ENCODE measurements at regions not wholly inside any gene's neighbourhood (a gene's known extent, or its start where the extent isn't known, plus 50 kb on each side); places are given as distances from the start of the nearest gene placed in this dataset.

GRCh38 chr6:66198062-66198624 lies 491.1 kb upstream of the EYS start:
- TF ChIP-seq YY1 (IDR thresholded peaks at IDR 0.05; ENCODE audit: borderline replicate concordance in 1 of 3, control insufficient read depth in 1 of 3, extremely low read depth in 1 of 3, insufficient read depth in 3 of 3, insufficient read length in 1 of 3, insufficient replicate concordance in 2 of 3, low read depth in 1 of 3, low read length in 2 of 3) (no peak), KAT7 (CRISPR knock-in tag; IDR thresholded peaks at IDR 0.05; ENCODE audit: borderline replicate concordance) (no peak), FOXM1 (IDR thresholded peaks at IDR 0.05; ENCODE audit: low read depth) (no peak), FOXM1 (CRISPR knock-in tag; IDR thresholded peaks at IDR 0.05; ENCODE audit: low read depth) (no peak), MAFK (IDR thresholded peaks at IDR 0.05; ENCODE audit: low read length) (no peak), BRCA1 (IDR thresholded peaks at IDR 0.05) (no peak), BRCA1 (CRISPR knock-in tag; IDR thresholded peaks at IDR 0.05) (no peak), CTCF (IDR thresholded peaks at IDR 0.05 in 2 of 3, conservative IDR thresholded peaks at IDR 0.05 in 1 of 3; ENCODE audit: insufficient read depth in 2 of 3, low read depth in 1 of 3, low read length in 3 of 3) (no peak)

All from K562 (cell line).